ENCODE measurements at regions not wholly inside any gene's neighbourhood (a gene's known extent, or its start where the extent isn't known, plus 50 kb on each side); places are given as distances from the start of the nearest gene placed in this dataset.
A peak's percentile ranks its signal among the peaks of the same experiment; 100 is the strongest.

DNA sequence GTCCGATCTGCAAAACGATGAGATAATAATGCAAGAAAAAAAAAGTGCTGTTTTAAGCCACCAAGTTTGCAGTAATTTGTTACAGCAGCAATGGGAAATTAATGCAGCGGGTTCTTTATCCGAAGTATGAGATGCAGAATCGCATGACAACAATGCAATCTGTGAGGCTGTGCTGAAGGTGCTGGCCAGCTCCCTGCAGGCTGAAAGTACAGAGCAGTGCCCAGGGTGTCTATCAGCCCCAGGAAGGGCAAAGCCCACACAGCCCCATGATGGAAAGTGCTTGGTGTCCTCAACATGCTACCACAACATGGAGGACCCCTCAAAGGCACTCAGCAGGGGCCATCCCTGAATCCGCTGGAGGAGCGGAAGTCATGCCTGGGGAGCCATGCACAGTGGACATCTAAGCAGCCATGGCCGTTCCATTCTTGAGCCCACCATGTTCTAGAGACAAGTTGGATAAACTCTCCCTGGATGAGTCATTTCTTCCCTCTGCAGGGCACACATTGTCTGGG is 199.5 kb upstream of the PFKP start:
- no peak for DNase-seq

DNA sequence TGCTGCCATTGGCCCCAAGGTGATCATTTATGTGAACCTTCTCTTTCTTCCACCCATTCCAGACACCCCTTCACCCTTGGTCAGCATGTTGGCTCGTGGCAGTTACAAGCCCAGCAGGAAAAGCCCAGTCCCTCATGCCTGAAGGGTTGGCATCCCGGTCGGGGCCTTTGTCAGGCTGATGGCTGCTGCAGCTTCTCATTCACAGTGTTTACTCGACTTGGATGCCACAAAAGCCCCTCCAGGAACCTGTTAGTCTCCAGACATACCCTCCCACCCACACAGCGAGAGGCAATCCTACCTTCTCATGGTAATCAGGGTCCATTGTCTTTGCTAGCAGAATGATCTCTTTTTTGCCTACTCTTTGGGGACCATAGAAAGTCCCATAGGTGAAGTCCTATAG is 200.8 kb upstream of the PFKP start:
- no peak for DNase-seq

- DNase-seq, result no peak
Observed at GRCh38 chr10:2861632-2862210, 205.6 kb upstream of the PFKP start.

DNA sequence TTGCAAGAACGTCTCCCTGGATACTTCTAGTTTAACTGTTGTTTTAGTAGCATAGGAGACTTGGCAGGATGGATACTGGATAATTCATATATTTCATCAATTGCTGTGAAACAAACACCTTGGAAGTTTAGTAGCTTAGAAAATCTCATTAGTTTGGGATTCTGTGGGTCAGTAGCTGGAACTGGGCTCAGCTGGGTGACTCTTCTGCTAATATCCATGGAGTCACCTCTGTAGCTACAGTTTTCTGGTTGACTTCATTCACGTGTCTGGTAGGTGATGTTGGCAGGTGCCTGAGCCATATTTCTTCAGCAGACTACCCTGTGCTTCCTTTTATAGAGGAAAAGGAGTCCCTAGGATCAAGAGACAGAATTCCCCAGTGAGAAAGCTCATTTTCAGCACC is 208.9 kb upstream of the PFKP start:
- no peak for DNase-seq

- DNase-seq, result no peak
Observed at GRCh38 chr10:2856598-2856997, 210.8 kb upstream of the PFKP start.

DNA sequence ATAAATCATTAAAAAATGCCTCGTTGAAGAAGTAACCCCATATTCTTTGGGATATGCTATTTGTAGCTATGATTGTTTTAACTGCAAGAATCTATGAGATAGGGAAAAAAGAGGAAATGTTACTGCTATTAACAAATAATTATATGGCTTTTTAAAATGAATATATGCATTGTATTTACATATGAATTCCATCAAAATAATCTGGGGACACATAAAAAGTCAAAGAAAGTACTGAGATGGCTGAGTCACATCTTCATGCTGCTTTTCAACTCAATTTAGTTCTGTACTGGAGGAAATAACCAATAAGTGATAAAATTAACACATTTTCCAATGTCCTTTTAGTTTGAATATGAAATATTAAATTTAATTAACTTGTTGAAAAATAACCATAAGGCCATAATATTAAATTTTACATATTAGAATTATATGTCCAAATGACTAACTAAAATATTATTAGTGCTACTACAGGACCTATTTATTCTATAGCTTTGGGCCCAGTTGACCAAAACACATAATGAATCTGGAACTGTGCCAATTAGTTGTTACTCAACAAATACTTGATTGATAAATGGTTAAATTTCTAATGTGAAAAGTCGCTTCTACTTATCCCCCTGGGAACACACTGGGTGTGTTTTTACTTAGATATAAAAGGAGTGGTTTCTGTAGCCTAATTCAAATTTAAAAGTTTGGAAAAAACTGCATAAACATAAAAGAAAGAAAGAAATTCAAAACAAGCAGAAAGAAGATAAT is 214.6 kb upstream of the PFKP start:
- DNase-seq, result no peak

DNA sequence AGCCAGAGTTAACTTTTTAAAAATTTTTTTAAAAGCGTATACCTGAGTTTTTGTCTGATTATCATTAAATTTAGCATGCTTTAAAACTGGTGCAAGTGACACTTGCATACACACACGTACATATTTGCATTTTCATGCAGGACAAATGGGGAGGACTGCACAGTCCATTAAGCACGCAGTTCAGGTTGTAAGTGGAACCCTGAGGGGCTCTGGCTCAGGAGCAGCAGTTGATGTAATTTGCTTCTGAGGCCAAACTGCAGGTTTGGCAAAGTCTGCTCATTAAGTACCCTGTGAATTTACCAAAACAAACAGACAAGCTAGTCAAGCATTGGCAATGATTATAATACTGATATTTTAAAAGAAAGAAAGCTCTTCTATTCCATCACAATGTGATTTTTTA is 215.8 kb upstream of the PFKP start:
- DNase-seq, result no peak

DNA sequence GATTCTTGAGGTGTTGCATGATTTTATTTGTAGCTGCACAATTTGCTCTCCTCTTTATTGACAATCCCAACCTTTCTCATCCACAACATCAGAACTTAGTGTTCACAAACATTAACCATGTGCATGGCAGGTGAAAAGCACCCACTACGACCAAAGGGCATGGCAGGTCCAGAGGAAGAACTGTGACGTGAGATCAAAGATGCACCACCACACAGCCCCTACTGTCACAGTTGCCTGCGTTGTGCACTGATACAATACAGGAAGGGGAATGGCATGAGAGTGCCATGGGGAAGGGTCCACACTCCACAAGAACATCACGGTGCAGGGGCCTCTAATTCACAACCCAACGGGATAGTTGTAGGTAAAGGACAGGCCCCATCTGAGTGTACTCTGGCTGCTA is 217.1 kb upstream of the PFKP start:
- DNase-seq, result no peak

- DNase-seq, result no peak
Observed at GRCh38 chr10:2844925-2845324, 222.4 kb upstream of the PFKP start.

DNA sequence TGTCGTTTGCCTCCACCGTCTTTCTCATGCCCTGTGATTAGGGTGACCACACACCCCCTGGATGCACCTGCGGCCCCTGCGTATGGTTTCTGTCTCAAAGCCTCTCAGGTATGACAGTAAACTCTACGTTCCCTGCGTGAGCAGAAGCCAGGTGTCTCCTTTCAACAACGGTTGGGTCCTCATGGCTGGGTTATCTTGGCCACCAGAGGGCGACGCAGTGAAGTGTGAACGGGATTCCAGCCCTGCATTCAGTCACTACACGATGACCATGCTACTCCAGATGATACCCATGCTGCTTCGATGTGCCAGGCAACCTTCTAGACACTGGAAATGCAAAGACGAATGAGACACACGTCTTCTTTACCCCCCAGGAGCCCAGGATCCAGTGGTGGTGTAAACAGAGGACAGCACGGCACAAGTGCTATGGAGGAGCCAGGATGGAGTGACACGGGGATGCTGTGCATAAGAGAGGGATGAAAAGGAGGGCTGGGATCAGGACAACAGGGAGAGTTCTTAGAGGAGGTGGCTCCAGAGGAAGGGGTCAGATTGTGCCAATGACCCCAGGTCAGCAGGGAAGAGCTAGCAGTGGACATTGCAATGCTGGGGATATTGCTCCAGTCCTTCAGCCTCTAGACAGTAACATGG is 228.1 kb upstream of the PFKP start:
- DNase-seq, result no peak

DNA sequence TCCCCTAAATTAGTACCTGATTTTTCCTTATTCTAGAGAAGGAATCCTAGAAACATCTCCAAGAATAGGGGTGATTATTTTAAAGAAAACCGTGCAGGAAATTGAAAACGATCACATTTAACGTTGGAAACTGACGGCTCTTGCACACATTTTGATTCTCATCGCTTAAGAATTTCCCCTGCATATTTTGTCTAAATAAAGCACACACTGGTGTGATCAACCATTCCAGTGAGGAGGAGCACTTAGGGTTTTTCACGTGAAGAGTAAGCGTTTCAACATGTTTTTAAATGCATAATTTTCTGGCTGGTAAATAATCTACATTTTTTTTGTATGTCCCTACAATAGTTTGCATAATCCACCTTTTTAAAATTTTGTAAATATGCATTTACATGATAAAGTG is 229.7 kb upstream of the PFKP start:
- no peak for DNase-seq

- DNase-seq, result no peak
Observed at GRCh38 chr10:2836921-2837662, 230.3 kb upstream of the PFKP start.

DNA sequence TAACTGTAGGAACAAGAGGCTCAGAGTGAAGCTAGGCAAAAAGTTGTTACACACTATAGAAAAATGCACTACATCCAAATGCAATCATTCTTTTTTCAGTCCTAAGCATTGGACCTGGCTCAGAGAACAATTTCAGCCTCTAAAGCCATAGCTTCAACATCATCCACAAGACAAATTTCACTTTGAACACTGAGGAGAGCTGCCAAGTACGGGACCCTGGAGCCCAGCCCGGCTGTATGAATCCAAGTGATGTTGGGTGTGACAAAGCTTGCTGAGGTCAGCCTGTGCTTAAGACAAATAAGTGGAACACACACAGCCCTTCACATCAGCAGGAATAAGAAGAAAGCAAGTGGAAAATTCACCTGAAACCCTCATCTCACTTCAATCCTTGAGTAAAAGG is 233.1 kb upstream of the PFKP start:
- DNase-seq, result peak; percentile 44

DNA sequence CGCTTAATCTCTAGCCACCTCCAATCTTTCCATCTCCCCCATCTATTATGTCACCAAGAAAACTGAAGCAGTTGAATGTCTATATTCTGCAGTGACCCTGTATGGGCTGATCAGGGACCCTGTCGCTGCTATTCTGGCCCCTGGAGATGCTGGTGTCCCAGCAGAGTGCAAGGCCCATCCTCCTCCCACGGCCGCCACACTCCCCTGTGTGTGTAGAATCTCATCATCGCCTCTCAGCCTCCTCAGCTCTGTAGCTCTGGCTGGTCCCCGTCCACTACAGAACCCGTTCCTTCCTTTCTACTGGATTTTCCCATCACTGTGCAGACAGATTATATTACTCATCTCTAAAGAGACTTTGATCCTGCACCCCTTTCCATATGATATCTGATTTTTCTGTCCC is 235.8 kb upstream of the PFKP start:
- no peak for DNase-seq

- no peak for DNase-seq
Observed at GRCh38 chr10:2828741-2829140, 238.6 kb upstream of the PFKP start.

GRCh38 chr10:2826675-2827074 is 240.7 kb upstream of the PFKP start:
- DNase-seq, result no peak

- DNase-seq, result no peak
Observed at GRCh38 chr10:2825841-2826240, 241.5 kb upstream of the PFKP start.

DNA sequence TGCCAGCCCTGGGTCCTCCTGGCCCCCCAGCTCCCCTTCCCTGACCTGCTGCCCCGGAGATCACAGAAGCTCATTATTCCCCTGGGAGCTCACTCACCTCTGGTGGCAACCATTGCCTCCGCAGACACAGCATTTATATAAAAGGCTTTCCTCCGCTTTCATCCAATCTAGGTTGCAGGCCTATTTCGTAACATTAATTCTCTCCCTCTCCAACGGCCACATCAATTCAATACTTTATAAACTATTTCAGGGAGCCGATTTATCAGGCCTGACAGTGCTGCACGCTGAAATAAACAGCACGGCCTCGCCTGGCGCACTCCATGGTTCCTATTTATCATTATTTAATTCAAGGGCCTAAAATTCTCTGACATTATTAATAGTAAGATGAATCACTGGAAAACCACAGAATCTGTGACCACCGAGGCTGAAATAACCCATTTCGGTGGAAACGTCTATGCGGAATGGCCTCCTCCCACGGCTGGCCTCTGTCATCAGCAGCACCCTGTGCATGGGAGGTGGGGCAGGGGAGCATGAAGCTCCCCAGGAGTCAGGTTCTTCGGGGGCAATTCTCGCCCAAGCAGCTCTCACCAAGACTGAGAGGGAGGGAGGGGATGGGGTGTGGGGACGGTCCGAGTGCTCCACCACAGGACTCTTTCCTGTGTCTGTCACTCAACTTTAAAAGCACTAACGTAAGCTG is 249.3 kb upstream of the PFKP start:
- DNase-seq, result no peak

- no peak for DNase-seq
Observed at GRCh38 chr10:2813693-2814092, 253.7 kb upstream of the PFKP start.

DNA sequence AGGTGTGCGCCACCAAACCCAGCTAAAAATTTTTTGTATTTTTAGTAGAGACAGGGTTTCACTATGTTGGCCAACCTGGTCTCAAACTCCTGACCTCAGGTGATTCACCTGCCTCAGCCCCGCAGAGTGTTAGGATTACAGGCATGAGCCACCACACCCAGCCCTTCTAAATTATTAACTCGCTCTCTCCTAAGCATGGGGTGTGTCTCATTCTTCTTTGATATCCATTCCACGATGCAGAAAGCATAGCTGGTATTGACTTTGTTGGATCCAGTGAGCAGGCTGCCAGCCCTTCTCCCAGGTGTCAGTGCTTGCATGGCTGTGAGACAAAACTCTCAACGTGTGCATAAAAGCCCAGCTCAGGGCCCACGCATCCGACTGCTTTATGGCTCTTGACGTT is 254.1 kb upstream of the PFKP start:
- no peak for DNase-seq

- no peak for DNase-seq
Observed at GRCh38 chr10:2812631-2813030, 254.7 kb upstream of the PFKP start.

GRCh38 chr10:2800178-2800577 is 267.2 kb upstream of the PFKP start:
- DNase-seq, result no peak
